Mesendoderm (in vitro differentiated cells): ENCODE measurements at regions not wholly inside any gene's neighbourhood (a gene's known extent, or its start where the extent isn't known, plus 50 kb on each side); places are given as distances from the start of the nearest gene placed in this dataset.

Experiments used
- DNase-seq: peaks from one replicate; pipeline ENCODE4 v3.0.0; 2013
- H2AK5ac ChIP-seq: 2 replicates; pipeline ENCODE4 v1.6.1; 2013; ENCODE audit warnings: low read length, inconsistent platforms
- H2BK120ac ChIP-seq: 2 replicates; pipeline ENCODE4 v1.6.1; 2013; ENCODE audit warnings: low read depth, mild to moderate bottlenecking, low read length, moderate library complexity, mixed read lengths
- H2BK15ac ChIP-seq: replicated peaks from 2 replicates; pipeline ENCODE4 v1.6.1; 2013; ENCODE audit warnings: low read depth, mild to moderate bottlenecking, moderate library complexity
- H2BK5ac ChIP-seq: 2 replicates; pipeline ENCODE4 v1.6.1; 2013; ENCODE audit warnings: low read length, inconsistent platforms
- H3K18ac ChIP-seq: 2 replicates; pipeline ENCODE4 v1.6.1; 2013; ENCODE audit warnings: mild to moderate bottlenecking, low read length, mixed read lengths
- H3K23ac ChIP-seq: one replicate; pipeline ENCODE4 v1.6.1; 2013; ENCODE audit warnings: low read length
- H3K27ac ChIP-seq: 2 replicates; pipeline ENCODE4 v1.5.1; 2013; ENCODE audit warnings: low read depth, mild to moderate bottlenecking, inconsistent platforms, low read length, moderate library complexity
- H3K27me3 ChIP-seq: 2 replicates; pipeline ENCODE4 v1.6.1; 2013; ENCODE audit warnings: low read length, control low read depth, mild to moderate bottlenecking, inconsistent platforms; ENCODE audit not compliant: insufficient read depth, poor library complexity
- H3K36me3 ChIP-seq: 2 replicates; pipeline ENCODE4 v1.6.1; 2013; ENCODE audit warnings: low read length, inconsistent platforms; ENCODE audit not compliant: control insufficient read depth, insufficient read depth
- H3K4ac ChIP-seq: one replicate; pipeline ENCODE4 v1.6.1; 2013; ENCODE audit warnings: low read depth, mild to moderate bottlenecking, low read length, moderate library complexity
- H3K4me1 ChIP-seq: 2 replicates; pipeline ENCODE4 v1.6.1; 2013; ENCODE audit warnings: low read depth, low read length, inconsistent platforms; ENCODE audit not compliant: control insufficient read depth
- H3K4me2 ChIP-seq: 2 replicates; pipeline ENCODE4 v1.6.1; 2013; ENCODE audit warnings: low read length
- H3K4me3 ChIP-seq: 2 replicates; pipeline ENCODE4 v1.5.1; 2013; ENCODE audit warnings: mild to moderate bottlenecking, low read length
- H3K56ac ChIP-seq: one replicate; pipeline ENCODE4 v1.6.1; 2013; ENCODE audit warnings: low read length
- H3K79me1 ChIP-seq: 2 replicates; pipeline ENCODE4 v1.6.1; 2013; ENCODE audit warnings: low read length, inconsistent platforms
- H3K79me2 ChIP-seq: 2 replicates; pipeline ENCODE4 v1.6.1; 2013; ENCODE audit warnings: mild to moderate bottlenecking, low read length; ENCODE audit not compliant: control insufficient read depth, insufficient read depth
- H3K9ac ChIP-seq: 2 replicates; pipeline ENCODE4 v1.6.1; 2013; ENCODE audit warnings: low read length, inconsistent platforms
- H4K5ac ChIP-seq: one replicate; pipeline ENCODE4 v1.6.1; 2013; ENCODE audit warnings: low read length
- H4K8ac ChIP-seq: one replicate; pipeline ENCODE4 v1.6.1; 2013; ENCODE audit warnings: low read depth, mild to moderate bottlenecking, control low read depth, low read length, moderate library complexity
- WGBS: extraction: QIAGEN DNeasy Blood & Tissue Kit; methylation state at CpG from one replicate; pipeline ENCODE4 v1.1.7; 2013; ENCODE audit warnings: low lambda C conversion rate, missing lambda C conversion rate; ENCODE audit not compliant: insufficient coverage; ENCODE audit errors: extremely low coverage; 5-methylcytosine and 5-hydroxymethylcytosine counted together

DNA sequence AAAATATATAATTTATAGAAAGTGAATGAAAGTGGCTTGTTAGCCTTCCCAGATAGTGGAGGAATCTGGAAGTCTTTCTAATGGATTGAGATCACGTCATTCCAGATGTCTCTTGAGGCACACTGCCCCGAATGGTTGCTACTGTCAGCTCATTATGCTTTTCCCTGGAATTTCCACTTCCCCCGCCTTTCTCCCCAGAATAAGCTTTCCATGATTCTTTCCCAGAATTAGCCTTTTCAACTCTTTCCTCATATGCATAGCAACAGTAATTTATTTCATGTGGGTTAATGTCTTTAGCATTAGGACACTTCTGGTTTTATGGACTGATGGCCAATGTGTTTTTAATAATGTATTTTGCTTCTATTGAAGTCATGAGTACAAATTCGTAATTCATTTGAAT lies 81.5 kb downstream of the PALM2AKAP2 start:
- no peak for DNase-seq
- no peak overlapping the region for H2BK15ac ChIP-seq
- H3K27ac ChIP-seq, result no peak overlapping the region
- no peak overlapping the region for H3K23ac ChIP-seq
- no peaks in the 10 kb centered on the region for H3K4me1 ChIP-seq
- H4K5ac ChIP-seq, result no peak overlapping the region
- no peak overlapping the region for H3K56ac ChIP-seq
- H3K79me1 ChIP-seq, result no peaks in the 10 kb centered on the region
- whole genome bisulfite sequencing, result no CpG with 5 or more reads among the region's 4 CpGs
- no peak overlapping the region for H2BK120ac ChIP-seq
- no peak overlapping the region for H3K18ac ChIP-seq
- no peak overlapping the region for H3K4me2 ChIP-seq
- no peak overlapping the region for H2BK5ac ChIP-seq
- no peaks in the 10 kb centered on the region for H3K27me3 ChIP-seq
- no peak overlapping the region for H3K4me3 ChIP-seq
- no peak overlapping the region for H4K8ac ChIP-seq
- H3K9ac ChIP-seq, result no peak overlapping the region
- H3K36me3 ChIP-seq, result no peaks in the 10 kb centered on the region
- H3K4ac ChIP-seq, result no peak overlapping the region
- H2AK5ac ChIP-seq, result no peak overlapping the region
- no peaks in the 10 kb centered on the region for H3K79me2 ChIP-seq

DNA sequence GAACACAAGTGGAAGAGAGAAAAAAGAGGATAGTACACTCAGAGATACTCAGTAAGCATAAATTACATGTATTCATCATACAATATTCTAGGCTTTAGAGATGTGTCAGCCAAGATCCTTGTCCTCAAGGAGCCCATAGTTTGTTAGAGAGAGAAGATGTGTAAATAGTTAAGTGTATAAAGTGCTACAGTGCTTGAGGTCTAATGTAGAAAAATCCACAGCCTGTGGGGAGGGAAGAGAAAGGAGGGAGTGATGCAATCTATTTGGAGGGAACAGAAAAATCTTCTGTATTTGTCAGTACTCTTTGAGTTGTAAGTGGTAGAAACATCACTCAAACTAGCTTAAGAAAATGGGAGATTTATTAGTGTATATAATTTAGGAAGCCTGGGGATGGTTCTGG lies 81.9 kb downstream of the PALM2AKAP2 start:
- Histone ChIP-seq H3K56ac (no peak overlapping the region), H2BK120ac (no peak overlapping the region), H3K4me1 (no peaks in the 10 kb centered on the region), H3K79me2 (no peaks in the 10 kb centered on the region), H4K5ac (no peak overlapping the region), H3K4ac (no peak overlapping the region), H2AK5ac (no peak overlapping the region), H2BK15ac (no peak overlapping the region), H3K9ac (no peak overlapping the region), H2BK5ac (no peak overlapping the region), H3K36me3 (no peaks in the 10 kb centered on the region), H3K27ac (no peak overlapping the region), H4K8ac (no peak overlapping the region), H3K18ac (no peak overlapping the region), H3K79me1 (no peaks in the 10 kb centered on the region), H3K4me3 (no peak overlapping the region), H3K23ac (no peak overlapping the region), H3K27me3 (no peaks in the 10 kb centered on the region), H3K4me2 (no peak overlapping the region)
- no peak for DNase-seq

DNA sequence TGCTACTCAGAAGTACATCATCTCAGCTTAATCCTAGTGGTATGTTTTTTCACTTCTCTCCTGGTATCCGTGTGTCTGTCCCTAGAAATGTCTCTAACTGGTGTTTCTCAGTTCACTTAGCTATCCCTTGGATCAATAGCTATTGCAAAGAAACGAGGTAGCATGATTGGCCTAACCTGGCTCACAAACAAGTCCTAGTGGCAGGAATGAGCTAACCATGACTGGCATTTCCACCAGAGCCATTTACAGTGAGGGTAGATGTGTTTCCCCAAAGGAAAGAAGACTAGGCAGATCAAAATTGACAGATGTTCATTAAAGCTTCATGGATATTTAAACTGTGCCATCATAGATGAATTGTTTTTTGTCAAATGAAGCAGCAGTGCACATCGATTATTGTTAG lies 82.5 kb downstream of the PALM2AKAP2 start:
- no peak overlapping the region for H3K23ac ChIP-seq
- H3K4ac ChIP-seq, result no peak overlapping the region
- H3K4me3 ChIP-seq, result no peak overlapping the region
- no peak overlapping the region for H2AK5ac ChIP-seq
- H4K8ac ChIP-seq, result no peak overlapping the region
- no peak overlapping the region for H3K4me2 ChIP-seq
- no peak overlapping the region for H3K9ac ChIP-seq
- H3K79me2 ChIP-seq, result no peaks in the 10 kb centered on the region
- no CpG with 5 or more reads among the region's 3 CpGs for WGBS
- H3K36me3 ChIP-seq, result no peaks in the 10 kb centered on the region
- no peak overlapping the region for H3K27ac ChIP-seq
- H3K56ac ChIP-seq, result no peak overlapping the region
- H4K5ac ChIP-seq, result no peak overlapping the region
- H2BK120ac ChIP-seq, result no peak overlapping the region
- no peak overlapping the region for H2BK15ac ChIP-seq
- H2BK5ac ChIP-seq, result no peak overlapping the region
- no peaks in the 10 kb centered on the region for H3K27me3 ChIP-seq
- H3K79me1 ChIP-seq, result no peaks in the 10 kb centered on the region
- peak; percentile 54 for DNase-seq
- no peak overlapping the region for H3K18ac ChIP-seq
- no peaks in the 10 kb centered on the region for H3K4me1 ChIP-seq

DNA sequence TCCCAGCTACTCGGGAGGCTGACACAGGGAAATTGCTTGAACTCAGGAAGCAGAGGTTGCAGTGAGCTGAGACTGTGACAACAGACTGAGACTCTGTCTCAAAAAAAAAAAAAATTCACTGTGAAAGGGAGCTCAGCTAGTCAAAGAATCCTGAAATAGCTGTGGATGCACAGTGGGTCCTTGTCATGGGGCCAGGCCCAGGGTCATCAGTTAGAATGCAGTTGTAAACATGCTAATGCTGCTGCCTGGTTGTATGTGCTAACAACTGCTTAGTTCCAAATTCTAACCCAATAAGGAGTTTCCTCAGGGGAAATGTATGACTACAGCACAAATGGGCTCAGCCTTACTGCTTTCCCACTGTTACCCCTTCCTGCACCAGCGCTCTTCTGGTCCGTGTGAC lies 84.0 kb downstream of the PALM2AKAP2 start:
- Histone ChIP-seq H3K4me1 (no peaks in the 10 kb centered on the region), H2BK15ac (no peak overlapping the region), H3K79me2 (no peaks in the 10 kb centered on the region), H2AK5ac (no peak overlapping the region), H2BK120ac (no peak overlapping the region), H3K27ac (no peak overlapping the region), H3K23ac (no peak overlapping the region), H3K4me2 (no peak overlapping the region), H3K4ac (no peak overlapping the region), H3K36me3 (no peaks in the 10 kb centered on the region), H4K5ac (no peak overlapping the region), H3K79me1 (no peaks in the 10 kb centered on the region), H3K27me3 (no peaks in the 10 kb centered on the region), H2BK5ac (no peak overlapping the region), H4K8ac (no peak overlapping the region), H3K56ac (no peak overlapping the region), H3K18ac (no peak overlapping the region), H3K9ac (no peak overlapping the region), H3K4me3 (no peak overlapping the region)
- WGBS, result no CpG with 5 or more reads among the region's 3 CpGs
- DNase-seq, result no peak

- Histone ChIP-seq H4K5ac (no peak overlapping the region), H3K18ac (no peak overlapping the region), H2BK120ac (no peak overlapping the region), H3K4me3 (no peak overlapping the region), H3K4ac (no peak overlapping the region), H3K79me1 (no peaks in the 10 kb centered on the region), H3K27ac (no peak overlapping the region), H3K79me2 (no peaks in the 10 kb centered on the region), H2AK5ac (no peak overlapping the region), H3K27me3 (no peaks in the 10 kb centered on the region), H3K4me1 (no peaks in the 10 kb centered on the region), H3K36me3 (no peaks in the 10 kb centered on the region), H3K9ac (no peak overlapping the region), H3K23ac (no peak overlapping the region), H3K56ac (no peak overlapping the region), H2BK5ac (no peak overlapping the region), H4K8ac (no peak overlapping the region), H2BK15ac (no peak overlapping the region), H3K4me2 (no peak overlapping the region)
- no peak for DNase-seq
Measured at GRCh38 chr9:109865521-109865920, 85.5 kb downstream of the PALM2AKAP2 start.

GRCh38 chr9:109868207-109868606 lies 88.2 kb downstream of the PALM2AKAP2 start:
- H3K27ac ChIP-seq, result no peak overlapping the region

More at GRCh38 chr9:109868207-109868606, 88.2 kb downstream of the PALM2AKAP2 start:
- Histone ChIP-seq H4K8ac (no peak overlapping the region), H3K18ac (no peak overlapping the region), H4K5ac (no peak overlapping the region), H2AK5ac (no peak overlapping the region), H3K4ac (no peak overlapping the region), H3K9ac (no peak overlapping the region), H2BK5ac (no peak overlapping the region), H3K56ac (no peak overlapping the region), H3K4me1 (no peaks in the 10 kb centered on the region), H3K79me1 (no peaks in the 10 kb centered on the region), H2BK15ac (no peak overlapping the region), H3K23ac (no peak overlapping the region), H3K36me3 (no peaks in the 10 kb centered on the region), H3K4me3 (no peak overlapping the region), H2BK120ac (no peak overlapping the region), H3K27me3 (no peaks in the 10 kb centered on the region), H3K79me2 (no peaks in the 10 kb centered on the region), H3K4me2 (no peak overlapping the region)
- no CpG with 5 or more reads among the region's 4 CpGs for WGBS
- DNase-seq, result peak; percentile 51
